CD14-positive monocyte (primary cell): ENCODE measurements at regions not wholly inside any gene's neighbourhood (a gene's known extent, or its start where the extent isn't known, plus 50 kb on each side); places are given as distances from the start of the nearest gene placed in this dataset.

ENCODE experiments used
- DNase-seq, 3 donors: peaks; one replicate each; pipeline ENCODE4 v3.0.0-alpha.2; 2011 to 2022
- H2AFZ ChIP-seq: 2 replicates; pipeline ENCODE4 v1.6.0; 2012; ENCODE audit warnings: mild to moderate bottlenecking, low read depth, low read length, inconsistent platforms; ENCODE audit not compliant: insufficient read depth, poor library complexity, severe bottlenecking
- H3K27ac ChIP-seq, 2 donors: 1 replicate in 1 of 2; 2 replicates in 1 of 2; pipeline ENCODE4 v1.5.1; 2012 to 2013; ENCODE audit warnings: low read length in 2 of 2, control low read depth in 1 of 2, inconsistent platforms in 1 of 2, low read depth in 1 of 2, mild to moderate bottlenecking in 1 of 2
- H3K27me3 ChIP-seq, 2 donors: one replicate each; pipeline versions ENCODE4 v1.6.0 to v1.6.1; 2011 to 2013; ENCODE audit warnings: low read length in 2 of 2; ENCODE audit not compliant: control insufficient read depth in 2 of 2, insufficient read depth in 2 of 2
- H3K36me3 ChIP-seq, 2 donors: replicated peaks in 1 of 2; 1 replicate in 1 of 2; 2 replicates in 1 of 2; pipeline versions ENCODE4 v1.5.1 to v1.6.1; 2012 to 2013; ENCODE audit warnings: low read length in 2 of 2, control low read depth in 1 of 2, inconsistent platforms in 1 of 2, mild to moderate bottlenecking in 1 of 2; ENCODE audit not compliant: insufficient read depth in 2 of 2, control insufficient read depth in 1 of 2
- H3K4me1 ChIP-seq, 2 donors: 1 replicate in 1 of 2; 2 replicates in 1 of 2; pipeline versions ENCODE4 v1.5.1 to v1.6.1; 2012 to 2013; ENCODE audit warnings: low read length in 2 of 2, control low read depth in 1 of 2, inconsistent platforms in 1 of 2, mild to moderate bottlenecking in 1 of 2, moderate library complexity in 1 of 2; ENCODE audit not compliant: insufficient read depth in 2 of 2, control insufficient read depth in 1 of 2
- H3K4me2 ChIP-seq: replicated peaks from 2 replicates; pipeline ENCODE3; 2012; ENCODE audit warnings: low read length, moderate library complexity, mild to moderate bottlenecking; ENCODE audit not compliant: poor library complexity, severe bottlenecking; ENCODE audit errors: extremely low read depth
- H3K4me3 ChIP-seq, 3 experiments: fragments of 200-600 bp in 1 of 3; sonication (generic) in 1 of 3; replicated peaks in 1 of 3; 1 replicate in 2 of 3; 2 replicates in 1 of 3; pipeline ENCODE4 v1.5.1; 2011 to 2013; ENCODE audit warnings: low read length in 3 of 3, mild to moderate bottlenecking in 3 of 3, control low read depth in 2 of 3, low read depth in 2 of 3, inconsistent platforms in 1 of 3, moderate library complexity in 1 of 3
- H3K79me2 ChIP-seq: 2 replicates; pipeline ENCODE4 v1.6.0; 2012; ENCODE audit warnings: mild to moderate bottlenecking, control low read depth, inconsistent platforms, low read length, moderate library complexity; ENCODE audit not compliant: insufficient read depth
- H3K9ac ChIP-seq: 2 replicates; pipeline ENCODE4 v1.6.0; 2017; ENCODE audit warnings: low read length, mild to moderate bottlenecking; ENCODE audit not compliant: insufficient read depth, poor library complexity, severe bottlenecking
- H3K9me3 ChIP-seq, 2 donors: replicated peaks in 1 of 2; 1 replicate in 1 of 2; 2 replicates in 1 of 2; pipeline versions ENCODE4 v1.5.1 to v1.6.1; 2012 to 2013; ENCODE audit warnings: low read length in 2 of 2, control low read depth in 1 of 2; ENCODE audit not compliant: control insufficient read depth in 1 of 2, insufficient read depth in 1 of 2
- H4K20me1 ChIP-seq: 2 replicates; pipeline ENCODE4 v1.6.0; 2012; ENCODE audit warnings: mild to moderate bottlenecking, low read length, control low read depth, moderate library complexity; ENCODE audit not compliant: insufficient read depth
- H3K27ac Mint-ChIP-seq, 7 donors: one replicate each; pipeline ENCODE4 v1.8.0; 2020; ENCODE audit warnings: mild to moderate bottlenecking in 7 of 7, mixed read lengths in 7 of 7, moderate library complexity in 6 of 7, inconsistent platforms in 2 of 7
- H3K27me3 Mint-ChIP-seq, 3 donors: one replicate each; pipeline ENCODE4 v1.8.0; 2021 to 2022; ENCODE audit warnings: low read depth in 3 of 3, mild to moderate bottlenecking in 3 of 3, mixed read lengths in 3 of 3, moderate library complexity in 3 of 3, inconsistent platforms in 1 of 3
- H3K36me3 Mint-ChIP-seq, 2 donors: one replicate each; pipeline ENCODE4 v1.8.0; 2020; ENCODE audit warnings: mixed read lengths in 2 of 2, inconsistent platforms in 1 of 2, mild to moderate bottlenecking in 1 of 2
- H3K4me1 Mint-ChIP-seq: one replicate; pipeline ENCODE4 v1.8.0; 2020; ENCODE audit warnings: mild to moderate bottlenecking, mixed read lengths
- H3K4me3 Mint-ChIP-seq, 2 donors: one replicate each; pipeline ENCODE4 v1.8.0; 2020; ENCODE audit warnings: mild to moderate bottlenecking in 2 of 2, mixed read lengths in 2 of 2, moderate library complexity in 1 of 2
- H3K9me3 Mint-ChIP-seq, 7 donors: one replicate each; pipeline ENCODE4 v1.8.0; 2020 to 2022; ENCODE audit warnings: mixed read lengths in 7 of 7, mild to moderate bottlenecking in 6 of 7, moderate library complexity in 6 of 7, inconsistent platforms in 2 of 7
- CTCF ChIP-seq: fragments of 200-600 bp; IDR thresholded peaks from one replicate; pipeline ENCODE4 v1.8.0; 2022; ENCODE audit warnings: antibody characterized with exemption, mild to moderate bottlenecking
- WGBS: methylation state at CpG from one replicate; pipeline ENCODE4 v1.1.5; 2013; ENCODE audit warnings: missing lambda C conversion rate; ENCODE audit not compliant: insufficient coverage; 5-methylcytosine and 5-hydroxymethylcytosine counted together
- intact Hi-C, 2 donors: fragments of 100-400 bp; cut with micrococcal nuclease; formaldehyde crosslinking; loops; one replicate each; pipeline versions ENCODE4 v1.15.0 to v1.15.1; 2023

- Histone ChIP-seq H2AFZ (no peak overlapping the region), H3K4me2 (no peak overlapping the region), H3K4me3 (no peak overlapping the region), H3K27me3 (no peaks in the 10 kb centered on the region), H3K4me1 (no peaks in the 10 kb centered on the region), H3K36me3 (no peaks in the 10 kb centered on the region), H4K20me1 (no peaks in the 10 kb centered on the region), H3K79me2 (no peaks in the 10 kb centered on the region), H3K27ac (no peak overlapping the region), H3K9me3 (no peaks in the 10 kb centered on the region), H3K9ac (no peak overlapping the region)
- TF ChIP-seq CTCF = no peak
- Mint-ChIP-seq H3K27ac (no peak overlapping the region), H3K4me3 (no peak overlapping the region), H3K9me3 (peaks cover 0 to 2% (median 0%) of the 10 kb centered on the region in 7 donors), H3K36me3 (no peaks in the 10 kb centered on the region), H3K27me3 (peaks cover 0 to 1% (median 0%) of the 10 kb centered on the region in 3 donors), H3K4me1 (no peaks in the 10 kb centered on the region)
- intact Hi-C loops = no loop called here
- no peak for DNase-seq
- 96% methylated on average over 3 of the region's 3 CpGs for WGBS
These were observed 313.4 kb upstream of the BOD1L1 start for GRCh38 chr4:13940921-13941320.

- no peak overlapping the region for H3K4me2 ChIP-seq
- Mint-ChIP-seq H3K27ac (no peak overlapping the region), H3K4me1 (no peaks in the 10 kb centered on the region), H3K9me3 (peaks cover 0 to 2% (median 0%) of the 10 kb centered on the region in 7 donors), H3K36me3 (no peaks in the 10 kb centered on the region), H3K27me3 (peaks cover 0 to 1% (median under 1%) of the 10 kb centered on the region in 3 donors), H3K4me3 (no peak overlapping the region)
- H2AFZ ChIP-seq = no peak overlapping the region
- no peaks in the 10 kb centered on the region for H3K9me3 ChIP-seq
- no peak overlapping the region for H3K27ac ChIP-seq
- H4K20me1 ChIP-seq = no peaks in the 10 kb centered on the region
- intact Hi-C loops = no loop called here
- no peak for DNase-seq
- 100% methylated on average over 1 of the region's 3 CpGs for WGBS
- H3K4me1 ChIP-seq = no peaks in the 10 kb centered on the region
- TF ChIP-seq CTCF = no peak
- H3K36me3 ChIP-seq = no peaks in the 10 kb centered on the region
- no peak overlapping the region for H3K4me3 ChIP-seq
- H3K9ac ChIP-seq = no peak overlapping the region
- no peaks in the 10 kb centered on the region for H3K27me3 ChIP-seq
- H3K79me2 ChIP-seq = no peaks in the 10 kb centered on the region
These were observed 315.5 kb upstream of the BOD1L1 start for GRCh38 chr4:13942977-13943376.
